Endothelial cell of umbilical vein (primary cell): ENCODE measurements at regions not wholly inside any gene's neighbourhood (a gene's known extent, or its start where the extent isn't known, plus 50 kb on each side); places are given as distances from the start of the nearest gene placed in this dataset.

ENCODE experiments used
- BruUV-seq: library from RNA; stranded (reverse); fragments of 400-500 nt; replicated peaks from 2 replicates; lab custom pipeline; 2021; lab: Mats Ljungman, UMichigan
- CTCF ChIA-PET: fragments of 300-600, 350-600 bp; sonication (Branson Sonifier 250); formaldehyde crosslinking; loops from one replicate; lab custom pipeline; 2021; ENCODE audit warnings: antibody characterized with exemption, inconsistent platforms; lab: Charles Lee
- POLR2A ChIA-PET: fragments of 300-600, 350-600 bp; sonication (Branson Sonifier 250); formaldehyde crosslinking; loops from one replicate; lab custom pipeline; 2021; ENCODE audit warnings: antibody characterized with exemption, inconsistent platforms; lab: Charles Lee
- DNase-seq: peaks from one replicate; pipeline ENCODE4 v3.0.0-alpha.2; 2011; ENCODE audit warnings: low read depth, low spot score
- FAIRE-seq: peaks from 2 replicates; lab custom pipeline; 2011; peaks lifted over from hg19 to GRCh38; lab: Jason Lieb, UNC
- H2AFZ ChIP-seq: 2 replicates; pipeline ENCODE4 v1.6.0; 2012; ENCODE audit warnings: low read depth, low read length, control low read depth, inconsistent platforms
- H3K27ac ChIP-seq: 2 replicates; pipeline ENCODE4 v1.5.1; 2011; ENCODE audit warnings: low read depth, mild to moderate bottlenecking, control low read depth, low read length, moderate library complexity; ENCODE audit not compliant: insufficient read depth
- H3K27me3 ChIP-seq, 2 experiments: 2 replicates each; pipeline versions ENCODE4 v1.6.0 to v1.6.1; 2011; ENCODE audit warnings: low read length in 2 of 2, mixed read lengths in 1 of 2; ENCODE audit not compliant: control insufficient read depth in 2 of 2, insufficient read depth in 2 of 2
- H3K36me3 ChIP-seq, 2 experiments: 2 replicates in 1 of 2; 3 replicates in 1 of 2; pipeline ENCODE4 v1.5.1; 2011; ENCODE audit warnings: low read length in 2 of 2, mild to moderate bottlenecking in 1 of 2, moderate library complexity in 1 of 2; ENCODE audit not compliant: control insufficient read depth in 2 of 2, insufficient read depth in 2 of 2; ENCODE audit errors: extremely low read depth in 1 of 2
- H3K4me1 ChIP-seq: 3 replicates; pipeline ENCODE4 v1.5.1; 2011; ENCODE audit warnings: mild to moderate bottlenecking, low read length; ENCODE audit not compliant: control insufficient read depth, insufficient read depth; ENCODE audit errors: extremely low read depth
- H3K4me2 ChIP-seq: 2 replicates; pipeline ENCODE4 v1.6.1; 2011; ENCODE audit warnings: low read length, control low read depth, mixed read lengths; ENCODE audit not compliant: insufficient read depth
- H3K4me3 ChIP-seq, 3 experiments: fragments of 200-600 bp in 1 of 3; sonication (generic), shearing (Covaris generic) in 1 of 3; replicated peaks in 1 of 3; 2 replicates each; pipeline ENCODE4 v1.5.1; 2011 to 2016; ENCODE audit warnings: control low read depth in 3 of 3, low read length in 3 of 3, mild to moderate bottlenecking in 2 of 3, inconsistent platforms in 1 of 3, low read depth in 1 of 3, moderate library complexity in 1 of 3; ENCODE audit not compliant: insufficient read depth in 1 of 3
- H3K79me2 ChIP-seq: 2 replicates; pipeline ENCODE4 v1.6.0; 2012; ENCODE audit warnings: low read length, inconsistent platforms; ENCODE audit not compliant: control insufficient read depth, insufficient read depth
- H3K9ac ChIP-seq: replicated peaks from 2 replicates; pipeline ENCODE3; 2011; ENCODE audit warnings: low read length, control low read depth; ENCODE audit not compliant: insufficient read depth; ENCODE audit errors: extremely low read depth
- H3K9me1 ChIP-seq: replicated peaks from 3 replicates; pipeline ENCODE4 v1.6.0; 2011; ENCODE audit warnings: mild to moderate bottlenecking, low read length; ENCODE audit not compliant: control insufficient read depth, insufficient read depth; ENCODE audit errors: extremely low read depth
- H3K9me3 ChIP-seq: replicated peaks from 2 replicates; pipeline ENCODE4 v1.5.1; 2012; ENCODE audit warnings: low read length, inconsistent platforms; ENCODE audit not compliant: control insufficient read depth, insufficient read depth
- H4K20me1 ChIP-seq: replicated peaks from 2 replicates; pipeline ENCODE3; 2011; ENCODE audit warnings: mild to moderate bottlenecking, low read length; ENCODE audit not compliant: control insufficient read depth, insufficient read depth; ENCODE audit errors: extremely low read depth
- CTCF ChIP-seq, 2 donors: IDR thresholded peaks; 1 replicate in 1 of 2; 2 replicates in 1 of 2; pipeline ENCODE4 v1.5.1; 2011; ENCODE audit warnings: low read length in 2 of 2, mild to moderate bottlenecking in 2 of 2, moderate library complexity in 2 of 2, control low read depth in 1 of 2, inconsistent platforms in 1 of 2, low read depth in 1 of 2; ENCODE audit not compliant: insufficient read depth in 1 of 2; ENCODE audit errors: extremely low read depth in 1 of 2
- EZH2 ChIP-seq: IDR thresholded peaks from 2 replicates; pipeline ENCODE4 v1.6.1; 2012; ENCODE audit warnings: borderline replicate concordance, low read depth, mild to moderate bottlenecking, moderate library complexity, low read length, inconsistent platforms; ENCODE audit not compliant: severe bottlenecking
- FOS ChIP-seq: IDR thresholded peaks from 2 replicates; pipeline ENCODE4 v1.6.1; 2011; ENCODE audit warnings: mild to moderate bottlenecking, low read length, moderate library complexity, borderline replicate concordance; ENCODE audit not compliant: insufficient read depth
- GATA2 ChIP-seq: IDR thresholded peaks from 2 replicates; pipeline ENCODE4 v1.7.0; 2011; ENCODE audit warnings: low read depth, mild to moderate bottlenecking, moderate library complexity, mixed read lengths, low read length; ENCODE audit not compliant: insufficient read length, insufficient read depth
- JUN ChIP-seq: IDR thresholded peaks from 2 replicates; pipeline ENCODE4 v1.6.1; 2011; ENCODE audit warnings: borderline replicate concordance, low read depth; ENCODE audit not compliant: insufficient read length, insufficient read depth
- MAX ChIP-seq: IDR thresholded peaks from 2 replicates; pipeline ENCODE4 v1.6.1; 2011; ENCODE audit not compliant: insufficient read depth, insufficient read length
- MYC ChIP-seq: IDR thresholded peaks from one replicate; pipeline ENCODE4 v1.6.1; 2011; ENCODE audit warnings: mild to moderate bottlenecking, low read depth, low read length
- POLR2A ChIP-seq: IDR thresholded peaks from 2 replicates; pipeline ENCODE4 v1.6.1; 2012; ENCODE audit warnings: low read depth, mild to moderate bottlenecking, control low read depth, low read length
- POLR2AphosphoS5 ChIP-seq: IDR thresholded peaks from 2 replicates; pipeline ENCODE4 v1.6.1; 2012; ENCODE audit warnings: low read depth, mild to moderate bottlenecking, control low read depth, low read length, moderate library complexity; ENCODE audit not compliant: insufficient read depth
- dilution Hi-C: fragments of 300-500 bp; cut with MboI; formaldehyde crosslinking; loops from one replicate; pipeline ENCODE4 v1.15.0; 2019; ENCODE audit warnings: low sequenced_read_pairs; ENCODE audit not compliant: extremely low pct_ligation_motif_present
- intact Hi-C: fragments of 100-400 bp; cut with micrococcal nuclease; formaldehyde crosslinking; loops from one replicate; pipeline ENCODE4 v1.10.0; 2022

GRCh38 chr10:63683223-63683622, 162.0 kb downstream of the REEP3 start:
- Histone ChIP-seq H3K9me1 (no peaks in the 10 kb centered on the region), H3K9ac (no peak overlapping the region), H3K27ac (no peak overlapping the region), H3K4me2 (no peak overlapping the region), H3K4me3 (no peak overlapping the region), H3K27me3 (no peaks in the 10 kb centered on the region), H3K4me1 (no peaks in the 10 kb centered on the region), H3K36me3 (no peaks in the 10 kb centered on the region), H3K9me3 (no peaks in the 10 kb centered on the region), H3K79me2 (no peaks in the 10 kb centered on the region), H2AFZ (no peak overlapping the region), H4K20me1 (no peaks in the 10 kb centered on the region)
- POLR2A ChIA-PET: no interaction called here
- BruUV-seq: no TSS peak
- CTCF ChIA-PET: interaction anchor here (1.1 to 1.6 kb wide), 2 partner anchors 24 to 516 kb away, joined by 4 to 6 read pairs; no protein-coding TSS in a partner anchor
- TF ChIP-seq GATA2 (no peak), EZH2 (no peak), MYC (no peak), POLR2AphosphoS5 (no peak), MAX (no peak), JUN (no peak), POLR2A (no peak), FOS (no peak), CTCF (IDR thresholded peaks at IDR 0.05; ENCODE audit: extremely low read depth in 1 of 2, insufficient read depth in 1 of 2, low read depth in 1 of 2, low read length in 2 of 2) (no peak)
- dilution Hi-C loops: no loop called here
- intact Hi-C loops: no loop called here
- FAIRE-seq: no peak
- no peak for DNase-seq
